Breast epithelium (tissue), 4 donors: ENCODE measurements at regions not wholly inside any gene's neighbourhood (a gene's known extent, or its start where the extent isn't known, plus 50 kb on each side); places are given as distances from the start of the nearest gene placed in this dataset.

ENCODE experiments used
- DNase-seq, 2 donors: peaks; one replicate each; pipeline ENCODE4 v3.0.0-alpha.2; 2019; ENCODE audit warnings: low spot score in 2 of 2
- H3K27ac ChIP-seq, 2 donors: fragments of 200-600 bp; sonication (generic) in 1 of 2; one replicate each; pipeline ENCODE4 v1.5.1; 2016 to 2019; ENCODE audit warnings: mild to moderate bottlenecking in 1 of 2
- H3K27me3 ChIP-seq, 2 donors: fragments of 200-600 bp; sonication (generic) in 1 of 2; one replicate each; pipeline versions ENCODE4 v1.5.1 to v1.6.0; 2017 to 2019; ENCODE audit warnings: control low read depth in 1 of 2, mild to moderate bottlenecking in 1 of 2
- H3K36me3 ChIP-seq: fragments of 200-600 bp; one replicate; pipeline ENCODE4 v1.5.1; 2019
- H3K4me1 ChIP-seq, 2 donors: fragments of 200-600 bp; sonication (generic); one replicate each; pipeline ENCODE4 v1.5.1; 2016 to 2019; ENCODE audit warnings: control low read depth in 1 of 2
- H3K4me3 ChIP-seq, 3 donors: fragments of 200-600 bp; sonication (generic); 1 replicate in 2 of 3; 2 replicates in 1 of 3; pipeline ENCODE4 v1.5.1; 2016 to 2019; ENCODE audit warnings: mild to moderate bottlenecking in 3 of 3, moderate library complexity in 2 of 3
- H3K9me3 ChIP-seq, 2 donors: fragments of 200-600 bp; sonication (generic) in 1 of 2; one replicate each; pipeline ENCODE4 v1.5.1; 2016 to 2019; ENCODE audit warnings: control low read depth in 1 of 2
- CTCF ChIP-seq, 3 donors: fragments of 450-650 bp; IDR thresholded peaks; one replicate each; pipeline ENCODE4 v1.5.1; 2016 to 2017; ENCODE audit warnings: antibody characterized with exemption in 3 of 3, mild to moderate bottlenecking in 3 of 3, moderate library complexity in 3 of 3
- POLR2A ChIP-seq: fragments of 450-650 bp; IDR thresholded peaks from one replicate; pipeline ENCODE4 v1.6.1; 2016; ENCODE audit warnings: antibody characterized with exemption, mild to moderate bottlenecking, moderate library complexity
- POLR2AphosphoS5 ChIP-seq, 3 donors: sonication (generic); formaldehyde crosslinking; IDR thresholded peaks; one replicate each; pipeline ENCODE4 v1.6.1; 2017; ENCODE audit warnings: antibody characterized with exemption in 3 of 3
- intact Hi-C: fragments of 100-400 bp; cut with DNase I; formaldehyde crosslinking; loops from one replicate; pipeline ENCODE4 v1.15.1; 2023; ENCODE audit warnings: low total_unique reads

- H3K27me3 ChIP-seq: no peaks in the 10 kb centered on the region
- no peak overlapping the region for H3K4me3 ChIP-seq
- H3K27ac ChIP-seq: no peak overlapping the region
- H3K9me3 ChIP-seq: no peaks in the 10 kb centered on the region
- H3K4me1 ChIP-seq: no peaks in the 10 kb centered on the region
- DNase-seq: no peak
- no peaks in the 10 kb centered on the region for H3K36me3 ChIP-seq
- no peak for TF ChIP-seq POLR2AphosphoS5 (IDR thresholded peaks at IDR 0.05)
- intact Hi-C loops: no loop called here
Observed at GRCh38 chr4:158371158-158371557, 150.5 kb upstream of the RXFP1 start.

GRCh38 chr4:158374318-158374717, 147.4 kb upstream of the RXFP1 start:
- Histone ChIP-seq H3K4me3 (no peak overlapping the region), H3K27me3 (no peaks in the 10 kb centered on the region), H3K36me3 (no peaks in the 10 kb centered on the region), H3K4me1 (no peaks in the 10 kb centered on the region), H3K9me3 (no peaks in the 10 kb centered on the region), H3K27ac (no peak overlapping the region)
- no peak for TF ChIP-seq POLR2A
- intact Hi-C loops: no loop called here
- DNase-seq: no peak

- TF ChIP-seq POLR2AphosphoS5 (IDR thresholded peaks at IDR 0.05) (no peak), CTCF (IDR thresholded peaks at IDR 0.05) (no peak), POLR2A (no peak)
- Histone ChIP-seq H3K27me3 (no peaks in the 10 kb centered on the region), H3K36me3 (no peaks in the 10 kb centered on the region), H3K9me3 (no peaks in the 10 kb centered on the region), H3K27ac (peak overlapping the region in 1 of 2 donors; percentile 38), H3K4me3 (no peak overlapping the region), H3K4me1 (no peaks in the 10 kb centered on the region)
- intact Hi-C loops: no loop called here
- no peak for DNase-seq
Observed at GRCh38 chr4:158376106-158376840, 145.4 kb upstream of the RXFP1 start.

GRCh38 chr4:158384414-158384813, 137.3 kb upstream of the RXFP1 start:
- Histone ChIP-seq H3K4me3 (no peak overlapping the region), H3K27me3 (no peaks in the 10 kb centered on the region), H3K36me3 (no peaks in the 10 kb centered on the region), H3K4me1 (no peaks in the 10 kb centered on the region), H3K27ac (no peak overlapping the region), H3K9me3 (no peaks in the 10 kb centered on the region)
- no peak for DNase-seq
- intact Hi-C loops: no loop called here
- no peak for TF ChIP-seq CTCF (IDR thresholded peaks at IDR 0.05)
- TF ChIP-seq POLR2A: no peak

- intact Hi-C loops: no loop called here
- TF ChIP-seq POLR2AphosphoS5 (IDR thresholded peaks at IDR 0.05) (no peak), CTCF (IDR thresholded peaks at IDR 0.05) (no peak), POLR2A (no peak)
- Histone ChIP-seq H3K27me3 (no peaks in the 10 kb centered on the region), H3K36me3 (no peaks in the 10 kb centered on the region), H3K4me3 (no peak overlapping the region), H3K4me1 (no peaks in the 10 kb centered on the region), H3K27ac (no peak overlapping the region), H3K9me3 (no peaks in the 10 kb centered on the region)
- no peak for DNase-seq
Observed at GRCh38 chr4:158395343-158395742, 126.3 kb upstream of the RXFP1 start.

- no peaks in the 10 kb centered on the region for H3K9me3 ChIP-seq
- DNase-seq: no peak
- no peak overlapping the region for H3K4me3 ChIP-seq
- TF ChIP-seq POLR2AphosphoS5 (IDR thresholded peaks at IDR 0.05) (no peak), CTCF (IDR thresholded peaks at IDR 0.05) (no peak), POLR2A (no peak)
- no peaks in the 10 kb centered on the region for H3K4me1 ChIP-seq
- no peaks in the 10 kb centered on the region for H3K27me3 ChIP-seq
- intact Hi-C loops: no loop called here
- no peaks in the 10 kb centered on the region for H3K36me3 ChIP-seq
- H3K27ac ChIP-seq: no peak overlapping the region
Observed at GRCh38 chr4:158395889-158396288, 125.8 kb upstream of the RXFP1 start.
